ENCODE measurements at regions not wholly inside any gene's neighbourhood (a gene's known extent, or its start where the extent isn't known, plus 50 kb on each side); places are given as distances from the start of the nearest gene placed in this dataset.

GRCh38 chr7:13336227-13336626 lies 648.8 kb downstream of the ARL4A start:
- Histone ChIP-seq H3K4me3 (replicated peaks in 1 of 3; ENCODE audit: insufficient read depth in 1 of 3, low read depth in 1 of 3, low read length in 3 of 3) (no peak overlapping the region), H3K36me3 (ENCODE audit: control insufficient read depth in 2 of 2, extremely low read depth in 1 of 2, insufficient read depth in 2 of 2, low read length in 2 of 2) (no peaks in the 10 kb centered on the region), H3K4me2 (ENCODE audit: insufficient read depth, low read length) (no peak overlapping the region), H3K79me2 (ENCODE audit: control insufficient read depth, insufficient read depth, low read length) (no peaks in the 10 kb centered on the region), H4K20me1 (replicated peaks; ENCODE audit: control insufficient read depth, extremely low read depth, insufficient read depth, low read length) (no peaks in the 10 kb centered on the region), H3K9me1 (replicated peaks; ENCODE audit: control insufficient read depth, extremely low read depth, insufficient read depth, low read length) (no peaks in the 10 kb centered on the region), H3K27me3 (ENCODE audit: control insufficient read depth in 2 of 2, insufficient read depth in 2 of 2, low read length in 2 of 2) (no peaks in the 10 kb centered on the region), H3K9me3 (replicated peaks; ENCODE audit: control insufficient read depth, insufficient read depth, low read length) (no peaks in the 10 kb centered on the region), H3K9ac (replicated peaks; ENCODE audit: extremely low read depth, insufficient read depth, low read length) (no peak overlapping the region), H2AFZ (ENCODE audit: low read depth, low read length) (no peak overlapping the region), H3K4me1 (ENCODE audit: control insufficient read depth, extremely low read depth, insufficient read depth, low read length) (no peaks in the 10 kb centered on the region), H3K27ac (ENCODE audit: insufficient read depth, low read depth, low read length) (no peak overlapping the region)
- ChIA-PET CTCF (interaction anchor here (0.7 kb wide), 1 partner anchor 32 kb away, joined by 3 read pairs; no protein-coding TSS in a partner anchor), POLR2A (no interaction called here)
- no peak for FAIRE-seq
- BruUV-seq (replicated peaks), result no TSS peak
- no peak for DNase-seq (ENCODE audit: low read depth, low spot score)
- TF ChIP-seq EZH2 (IDR thresholded peaks at IDR 0.05; ENCODE audit: borderline replicate concordance, low read depth, low read length, severe bottlenecking) (no peak), POLR2AphosphoS5 (IDR thresholded peaks at IDR 0.05; ENCODE audit: insufficient read depth, low read depth, low read length) (no peak), MAX (IDR thresholded peaks at IDR 0.05; ENCODE audit: insufficient read depth, insufficient read length) (no peak), FOS (IDR thresholded peaks at IDR 0.05; ENCODE audit: borderline replicate concordance, insufficient read depth, low read length) (no peak), GATA2 (IDR thresholded peaks at IDR 0.05; ENCODE audit: insufficient read depth, insufficient read length, low read depth, low read length) (no peak), MYC (IDR thresholded peaks at IDR 0.05; ENCODE audit: low read depth, low read length) (no peak), JUN (IDR thresholded peaks at IDR 0.05; ENCODE audit: borderline replicate concordance, insufficient read depth, insufficient read length, low read depth) (no peak), POLR2A (IDR thresholded peaks at IDR 0.05; ENCODE audit: low read depth, low read length) (no peak), CTCF (IDR thresholded peaks at IDR 0.05; ENCODE audit: extremely low read depth in 1 of 2, insufficient read depth in 1 of 2, low read depth in 1 of 2, low read length in 2 of 2) (no peak)
- intact Hi-C loops (cut with micrococcal nuclease), result no loop called here
- dilution Hi-C loops (cut with MboI; ENCODE audit: extremely low pct_ligation_motif_present, low sequenced_read_pairs), result no loop called here

All from endothelial cell of umbilical vein (primary cell).